ENCODE measurements at regions not wholly inside any gene's neighbourhood (a gene's known extent, or its start where the extent isn't known, plus 50 kb on each side); places are given as distances from the start of the nearest gene placed in this dataset.

DNA sequence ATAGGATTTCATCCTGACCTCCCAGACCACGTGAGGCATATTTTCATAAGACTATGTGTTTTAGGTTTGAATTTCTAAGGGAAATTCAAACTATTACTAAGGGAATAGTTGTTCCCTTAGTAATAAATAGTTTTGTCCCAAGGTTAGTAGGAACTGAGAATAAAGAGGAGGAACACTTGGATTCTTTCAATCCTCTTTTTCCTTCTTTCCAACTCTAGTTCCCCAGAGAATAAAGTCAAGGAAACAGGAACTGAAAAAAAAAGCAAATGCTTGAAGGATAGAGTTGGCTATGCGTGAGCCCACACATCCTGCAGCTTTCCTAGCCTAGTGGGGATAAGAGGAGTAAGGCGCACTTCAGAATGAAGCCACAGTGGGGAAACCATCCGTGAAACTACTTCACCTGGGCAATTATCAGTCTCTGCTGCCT is 312.1 kb upstream of the TGFBR2 start:
- TF ChIP-seq TCF4 (CRISPR knock-in tag; IDR thresholded peaks at IDR 0.05; ENCODE audit: borderline replicate concordance), result no peak
- no peak for TF ChIP-seq SNAI2 (CRISPR knock-in tag; IDR thresholded peaks at IDR 0.05)
- TF ChIP-seq ZNF565 (CRISPR knock-in tag; conservative IDR thresholded peaks at IDR 0.05; ENCODE audit: low read depth), result no peak
- TF ChIP-seq, protein P1, sequence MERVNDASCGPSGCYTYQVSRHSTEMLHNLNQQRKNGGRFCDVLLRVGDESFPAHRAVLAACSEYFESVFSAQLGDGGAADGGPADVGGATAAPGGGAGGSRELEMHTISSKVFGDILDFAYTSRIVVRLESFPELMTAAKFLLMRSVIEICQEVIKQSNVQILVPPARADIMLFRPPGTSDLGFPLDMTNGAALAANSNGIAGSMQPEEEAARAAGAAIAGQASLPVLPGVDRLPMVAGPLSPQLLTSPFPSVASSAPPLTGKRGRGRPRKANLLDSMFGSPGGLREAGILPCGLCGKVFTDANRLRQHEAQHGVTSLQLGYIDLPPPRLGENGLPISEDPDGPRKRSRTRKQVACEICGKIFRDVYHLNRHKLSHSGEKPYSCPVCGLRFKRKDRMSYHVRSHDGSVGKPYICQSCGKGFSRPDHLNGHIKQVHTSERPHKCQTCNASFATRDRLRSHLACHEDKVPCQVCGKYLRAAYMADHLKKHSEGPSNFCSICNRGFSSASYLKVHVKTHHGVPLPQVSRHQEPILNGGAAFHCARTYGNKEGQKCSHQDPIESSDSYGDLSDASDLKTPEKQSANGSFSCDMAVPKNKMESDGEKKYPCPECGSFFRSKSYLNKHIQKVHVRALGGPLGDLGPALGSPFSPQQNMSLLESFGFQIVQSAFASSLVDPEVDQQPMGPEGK (CRISPR knock-in tag; IDR thresholded peaks at IDR 0.05; ENCODE audit: borderline replicate concordance), result no peak

All from SK-N-SH treated with all-trans-retinoic acid at 6 μM for 48 hours (cell line).